GM10266 (cell line): ENCODE measurements at regions not wholly inside any gene's neighbourhood (a gene's known extent, or its start where the extent isn't known, plus 50 kb on each side); places are given as distances from the start of the nearest gene placed in this dataset.

ENCODE experiments used
- DNase-seq: peaks from one replicate; pipeline ENCODE4 v3.0.0; 2012; ENCODE audit errors: extremely low spot score
- TF ChIP-seq, protein P1 (sequence below): IDR thresholded peaks from 2 replicates; pipeline ENCODE4 v1.5.1; 2012; ENCODE audit warnings: mild to moderate bottlenecking, low read depth; ENCODE audit not compliant: control insufficient read depth, insufficient read depth; ENCODE audit errors: missing control alignments

DNA sequence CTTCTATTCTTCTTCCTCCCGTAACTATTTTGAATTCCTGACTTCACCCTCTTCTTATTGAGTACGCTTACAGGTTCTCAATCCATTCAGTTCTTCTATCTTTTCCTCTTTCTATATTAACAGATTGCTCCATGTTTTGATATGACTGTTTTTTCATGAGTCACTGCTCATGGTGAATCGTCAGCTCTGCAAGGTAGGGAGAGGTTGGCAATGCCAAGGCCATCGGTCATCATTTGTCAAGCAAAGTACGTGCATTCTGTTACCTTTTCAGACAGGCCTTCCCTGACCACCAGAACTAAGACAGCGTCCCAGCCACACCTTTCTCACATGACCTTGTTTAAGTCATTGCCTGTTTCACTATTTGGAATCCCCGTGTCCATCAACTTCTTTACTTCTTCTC is 1001.9 kb upstream of the SORCS1 start:
- no peak for DNase-seq
- TF ChIP-seq, protein P1, sequence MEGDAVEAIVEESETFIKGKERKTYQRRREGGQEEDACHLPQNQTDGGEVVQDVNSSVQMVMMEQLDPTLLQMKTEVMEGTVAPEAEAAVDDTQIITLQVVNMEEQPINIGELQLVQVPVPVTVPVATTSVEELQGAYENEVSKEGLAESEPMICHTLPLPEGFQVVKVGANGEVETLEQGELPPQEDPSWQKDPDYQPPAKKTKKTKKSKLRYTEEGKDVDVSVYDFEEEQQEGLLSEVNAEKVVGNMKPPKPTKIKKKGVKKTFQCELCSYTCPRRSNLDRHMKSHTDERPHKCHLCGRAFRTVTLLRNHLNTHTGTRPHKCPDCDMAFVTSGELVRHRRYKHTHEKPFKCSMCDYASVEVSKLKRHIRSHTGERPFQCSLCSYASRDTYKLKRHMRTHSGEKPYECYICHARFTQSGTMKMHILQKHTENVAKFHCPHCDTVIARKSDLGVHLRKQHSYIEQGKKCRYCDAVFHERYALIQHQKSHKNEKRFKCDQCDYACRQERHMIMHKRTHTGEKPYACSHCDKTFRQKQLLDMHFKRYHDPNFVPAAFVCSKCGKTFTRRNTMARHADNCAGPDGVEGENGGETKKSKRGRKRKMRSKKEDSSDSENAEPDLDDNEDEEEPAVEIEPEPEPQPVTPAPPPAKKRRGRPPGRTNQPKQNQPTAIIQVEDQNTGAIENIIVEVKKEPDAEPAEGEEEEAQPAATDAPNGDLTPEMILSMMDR: no peak

DNA sequence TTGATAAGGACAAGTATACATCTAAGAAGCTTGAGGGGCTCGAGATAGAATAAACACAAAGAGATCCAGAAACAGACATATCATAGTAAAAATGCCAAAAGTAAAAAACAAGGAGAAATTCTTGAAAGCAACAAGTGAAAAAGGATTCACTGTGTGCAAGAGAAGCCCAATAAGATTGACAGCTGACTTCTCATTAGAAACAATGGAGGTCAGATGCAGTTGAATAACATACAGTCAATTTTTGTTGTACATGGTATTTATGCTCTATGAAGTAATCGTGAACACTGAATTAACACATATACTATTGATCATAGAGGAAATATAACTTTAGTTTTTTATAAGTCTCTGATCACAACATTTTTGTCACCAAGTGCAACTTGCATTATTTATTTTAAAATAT is 982.8 kb upstream of the SORCS1 start:
- TF ChIP-seq, protein P1: no peak
- DNase-seq: no peak

DNA sequence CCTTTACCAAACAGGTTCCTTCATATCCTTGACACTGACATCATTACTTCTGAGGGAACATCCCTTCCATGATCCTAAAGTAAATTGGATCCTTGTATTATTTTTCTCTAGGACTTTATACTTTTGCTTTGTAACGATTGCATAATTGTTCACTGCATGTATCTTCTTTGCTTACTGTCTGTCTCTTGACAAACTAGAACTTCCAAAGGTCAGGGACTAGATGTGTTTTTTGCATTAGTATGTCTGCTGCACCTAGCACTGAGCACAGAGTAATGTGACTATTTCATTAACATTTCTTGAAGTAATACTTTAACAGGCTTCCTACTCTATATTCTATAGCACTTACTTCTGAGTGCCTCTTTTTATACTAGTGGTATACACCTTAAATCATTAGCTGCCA is 976.6 kb upstream of the SORCS1 start:
- DNase-seq: no peak
- TF ChIP-seq, protein P1: no peak

DNA sequence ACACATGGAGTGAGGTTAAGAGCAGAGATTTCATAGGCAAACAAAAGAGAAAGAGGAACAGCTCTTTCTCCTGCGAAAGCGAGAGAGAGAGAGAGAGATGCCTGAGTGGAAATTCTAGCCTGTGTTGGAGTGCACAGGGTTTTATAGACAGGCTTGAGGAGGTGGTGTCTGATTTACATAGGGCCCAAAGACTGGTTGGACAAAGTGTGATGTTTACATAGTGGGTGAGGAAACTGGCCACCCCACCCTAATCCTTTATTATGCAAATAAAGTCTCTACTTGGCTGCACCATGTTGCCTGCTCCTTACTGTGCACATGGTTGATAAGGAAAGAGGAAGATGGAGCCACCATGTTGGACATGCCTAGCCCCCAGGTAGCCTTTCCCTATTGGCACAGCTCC is 967.8 kb upstream of the SORCS1 start:
- TF ChIP-seq, protein P1: no peak
- no peak for DNase-seq

DNA sequence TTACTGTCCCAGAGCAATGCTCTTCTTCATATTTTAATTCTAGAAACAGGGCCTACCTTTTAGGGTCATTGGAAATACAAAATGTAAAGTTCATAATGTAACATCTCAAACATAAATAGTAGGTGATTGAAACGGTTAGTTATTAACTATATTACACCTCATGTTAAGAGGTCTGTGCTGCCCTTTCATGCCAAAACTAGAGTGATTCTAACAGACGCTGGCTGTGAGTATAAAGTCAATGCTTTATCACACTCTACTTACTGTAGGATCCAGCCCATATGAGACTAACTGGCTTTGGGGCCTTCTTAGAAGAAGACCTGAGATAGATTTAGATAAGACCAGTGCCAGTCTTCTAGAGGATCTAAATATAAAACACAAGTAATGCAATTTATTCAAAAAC is 966.1 kb upstream of the SORCS1 start:
- TF ChIP-seq, protein P1: no peak
- no peak for DNase-seq

DNA sequence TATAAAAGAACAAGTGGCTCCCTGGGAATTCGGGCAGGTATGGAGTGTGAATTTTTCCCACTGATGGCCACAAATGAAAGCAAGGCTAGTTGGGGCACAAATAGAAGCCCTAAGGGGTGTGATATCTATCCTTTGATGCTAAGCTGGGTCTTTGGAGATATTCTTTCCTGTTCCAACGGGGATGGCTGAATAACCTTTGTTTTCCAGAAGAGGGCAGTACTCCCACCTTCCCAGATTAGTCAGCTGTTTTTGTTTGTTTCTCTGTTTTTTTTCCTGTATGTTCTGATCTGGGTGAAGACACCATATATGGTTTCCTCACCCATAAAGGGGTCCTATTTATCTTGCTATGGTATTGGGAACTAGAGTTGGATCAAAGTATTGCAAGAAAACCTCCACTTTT is 947.7 kb upstream of the SORCS1 start:
- TF ChIP-seq, protein P1: no peak
- no peak for DNase-seq

DNA sequence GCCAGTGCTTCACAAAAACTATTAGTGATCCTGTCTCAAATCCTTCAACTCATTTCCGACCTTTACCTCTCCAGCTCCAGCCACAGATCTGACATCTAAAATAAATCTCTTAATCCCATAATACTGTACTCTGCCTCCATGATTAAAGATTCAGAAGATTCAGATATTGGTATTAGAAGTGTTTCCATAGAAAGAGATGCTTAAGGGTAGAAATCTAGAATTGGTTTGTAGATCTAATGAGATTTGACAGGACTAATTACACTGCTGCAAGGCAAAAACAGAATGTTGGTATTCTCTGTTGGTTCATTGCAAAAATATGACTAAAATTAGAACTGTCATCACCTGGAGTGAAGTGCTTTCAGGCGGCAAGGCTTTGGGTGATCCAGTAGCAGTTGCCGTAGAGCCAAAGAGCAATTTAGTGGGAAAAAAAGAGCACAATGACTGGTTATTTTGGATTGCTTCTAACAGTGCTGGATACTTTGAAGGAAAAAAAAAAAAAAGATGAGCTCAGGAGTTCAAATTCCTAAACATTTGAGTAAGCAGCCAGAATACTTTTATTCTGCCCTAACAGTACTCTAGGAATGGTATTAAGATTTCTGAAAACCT is 940.1 kb upstream of the SORCS1 start:
- TF ChIP-seq, protein P1: no peak
- DNase-seq: no peak
